Islet of Langerhans (tissue), 1 donor: ENCODE measurements at regions not wholly inside any gene's neighbourhood (a gene's known extent, or its start where the extent isn't known, plus 50 kb on each side); places are given as distances from the start of the nearest gene placed in this dataset.
"Not testable (repeated sequence)": the region's sequence is repeated elsewhere in the genome, so short reads cannot be mapped to it uniquely, and the experiment has no call there.

Source experiments
- FAIRE-seq: peaks from one replicate; lab custom pipeline; 2011; peaks lifted over from hg19 to GRCh38; lab: Jason Lieb, UNC

GRCh38 chr17:69672924-69673323 lies 258.4 kb downstream of the MAP2K6 start:
- no peak for FAIRE-seq

- FAIRE-seq = no peak
Observed at GRCh38 chr17:69677130-69677529, 262.6 kb downstream of the MAP2K6 start.

GRCh38 chr17:69678206-69678605 lies 263.7 kb downstream of the MAP2K6 start:
- no peak for FAIRE-seq

- no peak for FAIRE-seq
Observed at GRCh38 chr17:69679829-69680228, 265.3 kb downstream of the MAP2K6 start.

GRCh38 chr17:69684251-69684650 lies 269.8 kb downstream of the MAP2K6 start:
- FAIRE-seq = no peak

GRCh38 chr17:69685150-69685549 lies 270.7 kb downstream of the MAP2K6 start:
- FAIRE-seq = not testable (repeated sequence)

- FAIRE-seq = no peak
Observed at GRCh38 chr17:69690531-69690930, 276.0 kb downstream of the MAP2K6 start.

GRCh38 chr17:69692171-69692570 lies 277.7 kb downstream of the MAP2K6 start:
- no peak for FAIRE-seq

- no peak for FAIRE-seq
Observed at GRCh38 chr17:69695646-69696045, 281.1 kb downstream of the MAP2K6 start.

- no peak for FAIRE-seq
Observed at GRCh38 chr17:69696650-69697049, 282.2 kb downstream of the MAP2K6 start.

- FAIRE-seq = not testable (repeated sequence)
Observed at GRCh38 chr17:69698352-69698751, 283.9 kb downstream of the MAP2K6 start.

GRCh38 chr17:69702078-69702477 lies 287.6 kb downstream of the MAP2K6 start:
- FAIRE-seq = no peak

GRCh38 chr17:69703751-69704150 lies 289.3 kb downstream of the MAP2K6 start:
- no peak for FAIRE-seq

- FAIRE-seq = no peak
Observed at GRCh38 chr17:69704935-69705334, 290.4 kb downstream of the MAP2K6 start.

- no peak for FAIRE-seq
Observed at GRCh38 chr17:69706127-69706526, 291.6 kb downstream of the MAP2K6 start.

- no peak for FAIRE-seq
Observed at GRCh38 chr17:69709441-69709840, 294.9 kb downstream of the MAP2K6 start.

GRCh38 chr17:69710926-69711325 lies 296.4 kb downstream of the MAP2K6 start:
- FAIRE-seq = no peak

- no peak for FAIRE-seq
Observed at GRCh38 chr17:69711541-69711940, 297.0 kb downstream of the MAP2K6 start.

- no peak for FAIRE-seq
Observed at GRCh38 chr17:69712801-69713311, 298.4 kb downstream of the MAP2K6 start.

- FAIRE-seq = no peak
Observed at GRCh38 chr17:69713815-69714214, 299.3 kb downstream of the MAP2K6 start.

- no peak for FAIRE-seq
Observed at GRCh38 chr17:69714669-69715068, 300.2 kb downstream of the MAP2K6 start.

- no peak for FAIRE-seq
Observed at GRCh38 chr17:69715656-69716055, 301.2 kb downstream of the MAP2K6 start.

- FAIRE-seq = peak; percentile 72
Observed at GRCh38 chr17:69716556-69716955, 302.1 kb downstream of the MAP2K6 start.

GRCh38 chr17:69717214-69717613 lies 302.7 kb downstream of the MAP2K6 start:
- no peak for FAIRE-seq

- no peak for FAIRE-seq
Observed at GRCh38 chr17:69717819-69718218, 303.3 kb downstream of the MAP2K6 start.
